H9 (cell line): ENCODE measurements at regions not wholly inside any gene's neighbourhood (a gene's known extent, or its start where the extent isn't known, plus 50 kb on each side); places are given as distances from the start of the nearest gene placed in this dataset.

Experiments used
- DNase-seq: peaks from one replicate; pipeline ENCODE4 v3.0.0-alpha.2; 2017
- H2AFZ ChIP-seq: one replicate; pipeline ENCODE4 v1.6.1; 2013; ENCODE audit warnings: mild to moderate bottlenecking, low read length, control low read depth, moderate library complexity
- H2AK5ac ChIP-seq: 2 replicates; pipeline ENCODE4 v1.6.1; 2013; ENCODE audit warnings: low read length, control low read depth, mixed read lengths; ENCODE audit not compliant: insufficient read length
- H2BK120ac ChIP-seq: one replicate; pipeline ENCODE4 v1.6.1; 2013; ENCODE audit warnings: low read depth, mild to moderate bottlenecking, low read length, control low read depth, inconsistent platforms; ENCODE audit not compliant: poor library complexity, severe bottlenecking
- H2BK12ac ChIP-seq: 2 replicates; pipeline ENCODE4 v1.6.1; 2013; ENCODE audit warnings: low read length, control low read depth, mixed read lengths, low read depth; ENCODE audit not compliant: insufficient read length
- H2BK15ac ChIP-seq: 2 replicates; pipeline ENCODE4 v1.6.1; 2013; ENCODE audit warnings: low read depth, low read length, control low read depth
- H2BK20ac ChIP-seq: one replicate; pipeline ENCODE4 v1.6.1; 2013; ENCODE audit warnings: low read depth, mild to moderate bottlenecking, low read length, control low read depth, inconsistent platforms; ENCODE audit not compliant: poor library complexity, severe bottlenecking
- H2BK5ac ChIP-seq: 2 replicates; pipeline ENCODE4 v1.6.1; 2013; ENCODE audit warnings: low read length, control low read depth, mixed read lengths; ENCODE audit not compliant: insufficient read length
- H3K14ac ChIP-seq: 2 replicates; pipeline ENCODE4 v1.6.1; 2013; ENCODE audit warnings: low read length, control low read depth; ENCODE audit not compliant: insufficient read depth
- H3K18ac ChIP-seq: 2 replicates; pipeline ENCODE4 v1.6.1; 2013; ENCODE audit warnings: low read depth, mild to moderate bottlenecking, mixed read lengths, low read length, control low read depth; ENCODE audit not compliant: insufficient read length
- H3K23ac ChIP-seq: 2 replicates; pipeline ENCODE4 v1.6.1; 2013; ENCODE audit warnings: low read length, control low read depth, mixed read lengths, low read depth; ENCODE audit not compliant: insufficient read length
- H3K23me2 ChIP-seq: 2 replicates; pipeline ENCODE4 v1.6.1; 2013; ENCODE audit warnings: low read depth, mild to moderate bottlenecking, mixed read lengths, low read length, control low read depth; ENCODE audit not compliant: insufficient read length, poor library complexity, severe bottlenecking
- H3K27ac ChIP-seq: 2 replicates; pipeline ENCODE4 v1.5.1; 2013; ENCODE audit warnings: low read length, control low read depth, mixed read lengths, low read depth; ENCODE audit not compliant: insufficient read length
- H3K27me3 ChIP-seq: 2 replicates; pipeline ENCODE4 v1.6.1; 2013; ENCODE audit warnings: low read length, control low read depth, inconsistent platforms; ENCODE audit not compliant: insufficient read depth
- H3K4ac ChIP-seq: 2 replicates; pipeline ENCODE4 v1.6.1; 2013; ENCODE audit warnings: low read depth, mild to moderate bottlenecking, control low read depth, inconsistent platforms, low read length, moderate library complexity
- H3K4me1 ChIP-seq: 2 replicates; pipeline ENCODE4 v1.6.1; 2013; ENCODE audit warnings: low read length, control low read depth, inconsistent platforms; ENCODE audit not compliant: insufficient read depth
- H3K4me2 ChIP-seq: 2 replicates; pipeline ENCODE4 v1.6.1; 2013; ENCODE audit warnings: low read length, control low read depth, mixed read lengths; ENCODE audit not compliant: insufficient read length, insufficient read depth
- H3K56ac ChIP-seq: 2 replicates; pipeline ENCODE4 v1.6.1; 2013; ENCODE audit warnings: low read depth, mild to moderate bottlenecking, mixed read lengths, low read length, control low read depth; ENCODE audit not compliant: insufficient read length
- H3K79me1 ChIP-seq: 2 replicates; pipeline ENCODE4 v1.6.1; 2013; ENCODE audit warnings: low read depth, mild to moderate bottlenecking, moderate library complexity, low read length, control low read depth, inconsistent platforms; ENCODE audit not compliant: insufficient read depth, poor library complexity, severe bottlenecking
- H3K79me2 ChIP-seq: 2 replicates; pipeline ENCODE4 v1.6.1; 2013; ENCODE audit warnings: low read length, control low read depth, inconsistent platforms; ENCODE audit not compliant: insufficient read depth
- H3K9ac ChIP-seq: 2 replicates; pipeline ENCODE4 v1.6.1; 2013; ENCODE audit warnings: low read length, control low read depth, mixed read lengths; ENCODE audit not compliant: insufficient read length; ENCODE audit errors: extremely low read depth
- H3K9me3 ChIP-seq: one replicate; pipeline ENCODE4 v1.6.1; 2013; ENCODE audit warnings: low read depth, low read length, inconsistent platforms; ENCODE audit not compliant: control insufficient read depth
- H3T11ph ChIP-seq: one replicate; pipeline ENCODE4 v1.6.1; 2013; ENCODE audit warnings: mild to moderate bottlenecking, low read length, control low read depth, inconsistent platforms
- H4K20me1 ChIP-seq: one replicate; pipeline ENCODE4 v1.6.1; 2013; ENCODE audit not compliant: control insufficient read depth, insufficient read length, insufficient read depth
- H4K5ac ChIP-seq: 2 replicates; pipeline ENCODE4 v1.6.1; 2013; ENCODE audit warnings: low read depth, mild to moderate bottlenecking, mixed read lengths, low read length, control low read depth; ENCODE audit not compliant: insufficient read length
- H4K8ac ChIP-seq: replicated peaks from 2 replicates; pipeline ENCODE4 v1.6.1; 2013; ENCODE audit warnings: low read length, control low read depth, mixed read lengths, low read depth; ENCODE audit not compliant: insufficient read length
- H4K91ac ChIP-seq: 2 replicates; pipeline ENCODE4 v1.6.1; 2013; ENCODE audit warnings: low read depth, mild to moderate bottlenecking, moderate library complexity, mixed read lengths, low read length, control low read depth; ENCODE audit not compliant: insufficient read length
- H3K27ac Mint-ChIP-seq, 3 experiments: 2 replicates in 2 of 3; 3 replicates in 1 of 3; pipeline ENCODE4 v1.8.0; 2020 to 2021; ENCODE audit warnings: mixed read lengths in 3 of 3, mild to moderate bottlenecking in 1 of 3, moderate library complexity in 1 of 3
- H3K27me3 Mint-ChIP-seq: 2 replicates; pipeline ENCODE4 v1.8.0; 2021; ENCODE audit warnings: low read depth, mild to moderate bottlenecking, moderate library complexity, mixed read lengths
- H3K36me3 Mint-ChIP-seq, 3 experiments: 2 replicates in 2 of 3; 3 replicates in 1 of 3; pipeline ENCODE4 v1.8.0; 2020 to 2021; ENCODE audit warnings: low read depth in 3 of 3, mixed read lengths in 3 of 3; ENCODE audit not compliant: insufficient read depth in 1 of 3
- H3K4me1 Mint-ChIP-seq, 2 experiments: 2 replicates each; pipeline ENCODE4 v1.8.0; 2020; ENCODE audit warnings: mixed read lengths in 2 of 2
- H3K4me3 Mint-ChIP-seq, 2 experiments: 2 replicates in 1 of 2; 3 replicates in 1 of 2; pipeline ENCODE4 v1.8.0; 2020 to 2021; ENCODE audit warnings: mild to moderate bottlenecking in 2 of 2, mixed read lengths in 2 of 2, moderate library complexity in 1 of 2
- H3K9me3 Mint-ChIP-seq, 2 experiments: 2 replicates in 1 of 2; 3 replicates in 1 of 2; pipeline ENCODE4 v1.8.0; 2020; ENCODE audit warnings: mild to moderate bottlenecking in 2 of 2, mixed read lengths in 2 of 2, moderate library complexity in 1 of 2
- CTCF ChIP-seq: fragments of 200-600 bp; sonication (generic); conservative IDR thresholded peaks from 3 replicates; pipeline ENCODE4 v1.8.0; 2021; ENCODE audit warnings: antibody characterized with exemption, mild to moderate bottlenecking
- WGBS: extraction: QIAGEN DNeasy Blood & Tissue Kit; methylation state at CpG from one replicate; pipeline ENCODE4 v1.1.7; 2013; ENCODE audit warnings: missing lambda C conversion rate, low lambda C conversion rate, mixed read lengths; ENCODE audit not compliant: insufficient read length; ENCODE audit errors: extremely low coverage; 5-methylcytosine and 5-hydroxymethylcytosine counted together

- no peak for TF ChIP-seq CTCF
- Histone ChIP-seq H3K9me3 (no peaks in the 10 kb centered on the region), H3K56ac (no peak overlapping the region), H4K8ac (no peak overlapping the region), H3K18ac (no peak overlapping the region), H2BK12ac (no peak overlapping the region), H2BK120ac (no peak overlapping the region), H3K4me2 (no peak overlapping the region), H3T11ph (no peak overlapping the region), H3K9ac (no peak overlapping the region), H3K79me2 (no peaks in the 10 kb centered on the region), H2AFZ (no peak overlapping the region), H4K20me1 (no peaks in the 10 kb centered on the region), H3K27me3 (no peaks in the 10 kb centered on the region), H4K5ac (no peak overlapping the region), H3K27ac (no peak overlapping the region), H2BK15ac (no peak overlapping the region), H3K79me1 (no peaks in the 10 kb centered on the region), H2BK20ac (no peak overlapping the region), H2BK5ac (no peak overlapping the region), H3K4ac (no peak overlapping the region), H3K23ac (no peak overlapping the region), H3K4me1 (no peaks in the 10 kb centered on the region), H3K14ac (no peak overlapping the region), H3K23me2 (no peaks in the 10 kb centered on the region), H4K91ac (no peak overlapping the region), H2AK5ac (no peak overlapping the region)
- Mint-ChIP-seq H3K9me3 (no peaks in the 10 kb centered on the region), H3K27ac (no peak overlapping the region), H3K27me3 (peaks cover 1% of the 10 kb centered on the region; the same call in 1 of the 2 replicates), H3K4me3 (no peak overlapping the region), H3K36me3 (peaks cover 0 to under 1% (median 0%) of the 10 kb centered on the region in 3 experiments; a peak in 1 of 7 replicates), H3K4me1 (no peaks in the 10 kb centered on the region)
- DNase-seq = no peak
- WGBS = no CpG with 5 or more reads among the region's 2 CpGs
Measured at GRCh38 chr13:72585254-72585653, 142.2 kb downstream of the MZT1 start.
